ENCODE measurements at regions not wholly inside any gene's neighbourhood (a gene's known extent, or its start where the extent isn't known, plus 50 kb on each side); places are given as distances from the start of the nearest gene placed in this dataset.

DNA sequence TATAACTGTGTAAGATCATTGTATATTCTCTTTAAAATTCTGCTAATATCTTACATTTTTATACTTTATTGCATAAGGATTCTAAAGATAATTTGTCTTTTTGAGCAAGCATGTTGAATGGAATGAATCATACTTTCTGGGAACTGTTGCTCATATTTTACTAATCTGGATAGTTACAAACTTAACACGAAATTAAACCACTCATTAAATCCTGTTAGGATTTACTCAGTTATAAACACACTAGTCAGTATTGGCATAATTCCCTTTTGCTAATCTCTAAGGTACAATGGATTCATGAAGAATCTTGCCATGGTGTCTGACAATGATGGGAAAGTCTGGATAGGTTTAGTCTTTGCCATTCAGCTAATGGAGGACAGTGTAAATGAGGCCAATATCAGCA, 338.1 kb upstream of the SMC2 start:
- Histone ChIP-seq H3K4me1 (no peaks in the 10 kb centered on the region), H3K9me3 (no peaks in the 10 kb centered on the region), H3K27me3 (no peaks in the 10 kb centered on the region), H3K4me3 (no peak overlapping the region), H3K36me3 (no peaks in the 10 kb centered on the region), H3K27ac (no peak overlapping the region)
- ATAC-seq (no peak), DNase-seq (no peak)
- 27% methylated on average over 1 of the region's 1 CpG for WGBS (ENCODE audit: insufficient coverage, low coverage, low lambda C conversion rate, missing lambda C conversion rate)
- intact Hi-C loops (cut with DNase I): no loop called here
- TF ChIP-seq POLR2A (IDR thresholded peaks at IDR 0.05) (no peak), CTCF (IDR thresholded peaks at IDR 0.05) (no peak)

DNA sequence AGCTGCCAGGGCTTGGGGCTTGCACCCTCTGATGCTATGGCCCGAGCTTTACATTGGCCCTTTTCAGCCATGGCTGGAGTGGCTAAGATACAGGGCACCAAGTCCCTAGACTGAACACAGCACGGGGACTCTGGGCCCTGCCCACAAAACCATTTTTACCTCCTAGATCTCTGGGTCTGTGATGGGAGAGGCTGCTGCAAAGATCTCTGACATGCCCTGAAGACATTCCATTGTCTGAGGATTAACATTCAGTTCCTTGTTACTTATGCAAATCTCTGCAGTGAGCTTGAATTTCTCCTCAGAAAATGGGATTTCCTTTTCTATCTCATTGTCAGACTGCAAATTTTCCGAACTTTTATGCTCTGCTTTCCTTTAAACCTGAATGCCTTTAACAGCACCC, 337.0 kb upstream of the SMC2 start:
- DNase-seq (no peak), ATAC-seq (no peak)
- intact Hi-C loops (cut with DNase I): no loop called here
- WGBS (ENCODE audit: insufficient coverage, low coverage, low lambda C conversion rate, missing lambda C conversion rate): 28% methylated on average over 2 of the region's 3 CpGs
- no peaks in the 10 kb centered on the region for H3K9me3 ChIP-seq
- H3K27ac ChIP-seq: no peak overlapping the region
- no peaks in the 10 kb centered on the region for H3K27me3 ChIP-seq
- TF ChIP-seq CTCF (IDR thresholded peaks at IDR 0.05) (no peak), POLR2A (IDR thresholded peaks at IDR 0.05) (no peak)
- H3K4me1 ChIP-seq: no peaks in the 10 kb centered on the region
- H3K36me3 ChIP-seq: no peaks in the 10 kb centered on the region
- H3K4me3 ChIP-seq: no peak overlapping the region

GRCh38 chr9:103761466-103761865, 332.6 kb upstream of the SMC2 start:
- WGBS (ENCODE audit: insufficient coverage, low coverage, low lambda C conversion rate, missing lambda C conversion rate): 27% methylated on average over 2 of the region's 2 CpGs
- Histone ChIP-seq H3K27ac (no peak overlapping the region), H3K27me3 (no peaks in the 10 kb centered on the region), H3K4me3 (no peak overlapping the region), H3K4me1 (no peaks in the 10 kb centered on the region), H3K36me3 (no peaks in the 10 kb centered on the region), H3K9me3 (no peaks in the 10 kb centered on the region)
- TF ChIP-seq POLR2A (IDR thresholded peaks at IDR 0.05) (no peak), CTCF (IDR thresholded peaks at IDR 0.05) (no peak)
- intact Hi-C loops (cut with DNase I): no loop called here
- no peak for ATAC-seq
- DNase-seq: no peak

GRCh38 chr9:103789686-103790085, 304.4 kb upstream of the SMC2 start:
- no peak overlapping the region for H3K27ac ChIP-seq
- intact Hi-C loops (cut with DNase I): no loop called here
- H3K27me3 ChIP-seq: no peaks in the 10 kb centered on the region
- H3K9me3 ChIP-seq: no peaks in the 10 kb centered on the region
- ATAC-seq: peak; percentile 34 to 41 (median 40)
- TF ChIP-seq CTCF (IDR thresholded peaks at IDR 0.05) (peak; percentile 19 to 32 (median 28)), POLR2A (IDR thresholded peaks at IDR 0.05) (no peak)
- WGBS (ENCODE audit: insufficient coverage, low coverage, low lambda C conversion rate, missing lambda C conversion rate): 42% methylated on average over 2 of the region's 2 CpGs
- no peaks in the 10 kb centered on the region for H3K4me1 ChIP-seq
- no peaks in the 10 kb centered on the region for H3K36me3 ChIP-seq
- no peak for DNase-seq
- no peak overlapping the region for H3K4me3 ChIP-seq

DNA sequence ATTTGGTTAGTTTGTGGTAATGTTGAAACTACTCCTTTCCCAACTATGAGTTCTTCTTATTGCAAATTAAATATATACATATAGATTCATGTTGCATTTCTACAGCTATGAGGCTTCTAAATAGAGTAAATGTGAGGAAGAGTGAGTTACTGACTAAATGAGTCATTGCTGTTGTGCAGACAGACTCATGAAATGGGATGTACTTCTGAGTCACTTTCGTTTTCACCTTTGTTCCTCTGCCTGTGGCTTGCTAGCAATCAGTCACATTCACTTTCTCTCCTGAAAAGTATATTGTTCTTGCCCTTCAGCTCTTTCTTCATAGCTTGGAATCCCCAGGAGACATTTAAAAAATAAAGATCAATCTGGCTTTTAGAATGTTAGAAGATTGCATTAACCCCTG, 295.5 kb upstream of the SMC2 start:
- no peaks in the 10 kb centered on the region for H3K9me3 ChIP-seq
- ATAC-seq (peak in 1 of 4 donors; percentile 58), DNase-seq (no peak)
- no peaks in the 10 kb centered on the region for H3K4me1 ChIP-seq
- H3K36me3 ChIP-seq: no peaks in the 10 kb centered on the region
- intact Hi-C loops (cut with DNase I): no loop called here
- no peak overlapping the region for H3K27ac ChIP-seq
- TF ChIP-seq CTCF (IDR thresholded peaks at IDR 0.05): no peak
- no peak for TF ChIP-seq POLR2A (IDR thresholded peaks at IDR 0.05)
- WGBS (ENCODE audit: insufficient coverage, low coverage, low lambda C conversion rate, missing lambda C conversion rate): 27% methylated on average over 1 of the region's 1 CpG
- H3K27me3 ChIP-seq: no peaks in the 10 kb centered on the region
- H3K4me3 ChIP-seq: no peak overlapping the region

All from right lobe of liver (tissue), 6 donors.